Nucleus accumbens (tissue), 56 donors: ENCODE measurements at regions not wholly inside any gene's neighbourhood (a gene's known extent, or its start where the extent isn't known, plus 50 kb on each side); places are given as distances from the start of the nearest gene placed in this dataset.
"Not testable (repeated sequence)": the region's sequence is repeated elsewhere in the genome, so short reads cannot be mapped to it uniquely, and the experiment has no call there.

Experiments
- DNase-seq, 56 donors: peaks; one replicate each; lab custom pipeline; 2025; lab: John Stamatoyannopoulos, UW

GRCh38 chr5:130514984-130515690, 610.9 kb downstream of the CHSY3 start:
- no peak for DNase-seq

- no peak for DNase-seq
Observed at GRCh38 chr5:130502702-130503101, 598.4 kb downstream of the CHSY3 start.

GRCh38 chr5:130501151-130501865, 597.0 kb downstream of the CHSY3 start:
- DNase-seq = no peak

GRCh38 chr5:130500495-130500894, 596.2 kb downstream of the CHSY3 start:
- DNase-seq = not testable (repeated sequence)

GRCh38 chr5:130496215-130496614, 592.0 kb downstream of the CHSY3 start:
- DNase-seq = no peak

GRCh38 chr5:130488252-130488651, 584.0 kb downstream of the CHSY3 start:
- no peak for DNase-seq

- DNase-seq = no peak
Observed at GRCh38 chr5:130479045-130479804, 575.0 kb downstream of the CHSY3 start.

- no peak for DNase-seq
Observed at GRCh38 chr5:130476325-130476724, 572.1 kb downstream of the CHSY3 start.

GRCh38 chr5:130462516-130462915, 558.3 kb downstream of the CHSY3 start:
- DNase-seq = no peak

- DNase-seq = no peak
Observed at GRCh38 chr5:130455175-130455574, 550.9 kb downstream of the CHSY3 start.

- no peak for DNase-seq
Observed at GRCh38 chr5:130452744-130453143, 548.5 kb downstream of the CHSY3 start.

GRCh38 chr5:130436430-130436829, 532.2 kb downstream of the CHSY3 start:
- DNase-seq = no peak

GRCh38 chr5:130427222-130427955, 523.1 kb downstream of the CHSY3 start:
- no peak for DNase-seq

GRCh38 chr5:130425424-130425823, 521.2 kb downstream of the CHSY3 start:
- DNase-seq = no peak

- DNase-seq = no peak
Observed at GRCh38 chr5:130424341-130424740, 520.1 kb downstream of the CHSY3 start.

GRCh38 chr5:130402906-130403305, 498.6 kb downstream of the CHSY3 start:
- DNase-seq = no peak

GRCh38 chr5:130400091-130400490, 495.8 kb downstream of the CHSY3 start:
- DNase-seq = no peak

GRCh38 chr5:130398825-130399224, 494.6 kb downstream of the CHSY3 start:
- DNase-seq = no peak

GRCh38 chr5:130397727-130398126, 493.5 kb downstream of the CHSY3 start:
- not testable (repeated sequence) for DNase-seq

- no peak for DNase-seq
Observed at GRCh38 chr5:130397132-130397531, 492.9 kb downstream of the CHSY3 start.
